Muscle of leg (tissue), 3 donors: ENCODE measurements at regions not wholly inside any gene's neighbourhood (a gene's known extent, or its start where the extent isn't known, plus 50 kb on each side); places are given as distances from the start of the nearest gene placed in this dataset.

Experiments
- DNase-seq: peaks from one replicate; pipeline ENCODE4 v3.0.0; 2013
- H3K27ac ChIP-seq: one replicate; pipeline ENCODE4 v1.5.1; 2013; ENCODE audit warnings: mild to moderate bottlenecking, low read length, control low read depth
- H3K27me3 ChIP-seq: one replicate; pipeline ENCODE4 v1.6.1; 2013; ENCODE audit warnings: low read length; ENCODE audit not compliant: control insufficient read depth, insufficient read depth
- H3K36me3 ChIP-seq: one replicate; pipeline ENCODE4 v1.6.1; 2013; ENCODE audit warnings: low read length; ENCODE audit not compliant: control insufficient read depth, insufficient read depth
- H3K4me1 ChIP-seq: one replicate; pipeline ENCODE4 v1.6.1; 2013; ENCODE audit warnings: low read length; ENCODE audit not compliant: control insufficient read depth, insufficient read depth
- H3K4me3 ChIP-seq: one replicate; pipeline ENCODE4 v1.5.1; 2013; ENCODE audit warnings: low read length, control low read depth
- H3K9me3 ChIP-seq: replicated peaks from 2 replicates; pipeline ENCODE4 v1.6.1; 2013; ENCODE audit warnings: low read depth, low read length; ENCODE audit not compliant: control insufficient read depth
- WGBS: methylation state at CpG from one replicate; pipeline ENCODE4 v1.1.5; 2013; ENCODE audit warnings: missing lambda C conversion rate; ENCODE audit not compliant: insufficient coverage; 5-methylcytosine and 5-hydroxymethylcytosine counted together

DNA sequence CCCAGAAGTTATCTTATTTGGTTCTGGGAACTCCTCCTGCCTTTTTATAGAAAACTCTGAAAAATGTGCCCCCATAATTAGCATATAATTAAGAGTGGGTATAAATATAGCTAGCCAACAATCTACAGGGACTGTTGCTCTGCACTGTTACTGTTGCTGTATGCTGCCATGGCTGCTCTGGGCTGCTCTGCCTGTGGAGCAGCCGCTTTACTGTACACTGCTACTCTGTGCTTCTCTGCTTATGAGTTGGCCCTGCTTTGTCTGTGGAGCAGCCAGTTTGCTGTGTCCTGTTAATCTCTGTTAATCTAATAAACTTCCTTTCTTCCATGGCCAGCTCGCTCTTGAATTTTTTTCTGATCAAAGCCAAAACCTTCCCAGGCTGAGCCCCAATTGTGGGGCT is 2244.0 kb upstream of the ACO1 start:
- WGBS = 100% methylated on average over 1 of the region's 2 CpGs
- Histone ChIP-seq H3K36me3 (no peaks in the 10 kb centered on the region), H3K27me3 (no peaks in the 10 kb centered on the region), H3K4me3 (no peak overlapping the region), H3K27ac (no peak overlapping the region), H3K9me3 (no peaks in the 10 kb centered on the region), H3K4me1 (no peaks in the 10 kb centered on the region)
- DNase-seq = no peak

DNA sequence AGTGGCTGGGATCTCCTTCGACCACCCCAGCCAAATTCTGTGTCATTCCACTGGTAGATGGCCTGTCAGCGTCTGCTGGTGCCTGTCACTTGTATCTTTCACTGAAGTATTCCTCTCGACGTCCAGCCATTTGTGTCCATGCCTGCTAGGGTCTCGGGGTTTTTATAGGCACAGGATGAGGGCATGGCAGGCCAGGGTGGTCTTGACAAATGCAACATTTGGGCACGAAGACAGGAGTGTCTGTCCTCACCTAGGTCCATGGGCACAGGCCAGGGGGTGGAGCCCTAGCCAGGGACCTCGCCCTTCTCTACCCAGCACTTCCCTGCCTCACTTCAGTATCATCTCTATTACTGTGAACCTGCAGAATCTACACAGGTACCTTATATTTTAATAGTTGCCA is 2223.9 kb upstream of the ACO1 start:
- 80% methylated on average over 6 of the region's 7 CpGs for WGBS
- no peaks in the 10 kb centered on the region for H3K9me3 ChIP-seq
- no peaks in the 10 kb centered on the region for H3K4me1 ChIP-seq
- H3K27me3 ChIP-seq = no peaks in the 10 kb centered on the region
- H3K27ac ChIP-seq = no peak overlapping the region
- no peaks in the 10 kb centered on the region for H3K36me3 ChIP-seq
- no peak overlapping the region for H3K4me3 ChIP-seq
- no peak for DNase-seq

DNA sequence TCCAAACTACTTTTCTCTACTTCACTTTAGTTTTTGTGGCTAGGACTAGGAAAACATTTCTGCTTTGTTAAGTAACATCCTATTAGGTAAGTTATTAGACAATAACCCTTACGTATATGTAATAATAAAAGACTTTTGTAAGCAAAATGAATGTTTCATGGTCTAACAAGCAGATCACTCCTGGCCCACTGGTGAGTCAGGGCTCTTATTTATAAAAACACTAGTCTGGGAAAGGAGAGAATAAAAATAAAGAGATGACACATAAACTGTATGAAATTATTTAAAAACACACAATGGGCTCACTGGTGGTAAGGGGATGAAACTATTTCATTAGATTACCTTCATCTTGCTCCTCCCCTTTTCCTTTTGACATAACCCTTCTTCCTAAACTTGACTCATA is 2212.2 kb upstream of the ACO1 start:
- DNase-seq = no peak
- no peaks in the 10 kb centered on the region for H3K36me3 ChIP-seq
- H3K27me3 ChIP-seq = no peaks in the 10 kb centered on the region
- H3K27ac ChIP-seq = no peak overlapping the region
- H3K4me1 ChIP-seq = no peaks in the 10 kb centered on the region
- no peak overlapping the region for H3K4me3 ChIP-seq
- no CpG with 5 or more reads among the region's 1 CpG for WGBS
- H3K9me3 ChIP-seq = peaks cover 4% of the 10 kb centered on the region

DNA sequence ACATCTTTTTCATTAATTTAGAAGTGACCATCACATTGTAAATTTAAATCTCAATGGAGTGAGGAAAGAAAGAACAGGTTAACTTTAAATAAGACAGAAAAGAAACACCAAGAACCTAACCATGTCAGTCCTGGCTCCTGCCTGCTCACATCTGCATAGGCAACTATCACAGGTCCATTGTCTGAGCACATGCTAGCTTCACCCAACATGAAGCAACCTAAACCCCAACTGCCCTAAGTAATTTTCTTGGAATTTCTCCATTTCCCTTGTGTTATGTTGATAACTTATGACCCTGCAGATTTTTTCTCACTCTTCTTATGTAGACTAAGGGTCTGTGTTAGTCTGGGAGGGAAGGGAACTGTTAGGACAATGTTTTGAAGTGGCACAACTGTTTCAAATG is 2205.8 kb upstream of the ACO1 start:
- Histone ChIP-seq H3K36me3 (no peaks in the 10 kb centered on the region), H3K4me3 (no peak overlapping the region), H3K27me3 (no peaks in the 10 kb centered on the region), H3K9me3 (no peaks in the 10 kb centered on the region), H3K27ac (no peak overlapping the region), H3K4me1 (no peaks in the 10 kb centered on the region)
- DNase-seq = no peak

DNA sequence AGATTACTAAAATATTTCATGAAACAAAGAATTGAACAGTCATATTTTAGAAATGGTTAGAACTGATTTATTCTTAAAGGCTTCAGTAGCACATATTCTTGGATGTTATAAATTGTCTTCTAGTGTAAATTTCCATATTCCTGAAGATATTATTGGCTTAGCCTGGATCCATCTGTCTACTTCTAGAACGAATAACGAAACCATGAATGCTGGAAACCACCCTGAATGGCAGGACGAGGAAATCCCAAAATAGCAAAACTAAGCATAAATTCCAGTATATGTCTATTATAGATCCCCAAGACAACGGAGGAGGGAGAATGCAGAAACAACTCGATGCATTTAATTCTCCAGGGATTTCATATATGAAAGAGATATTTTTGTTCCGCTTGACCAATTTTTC is 2191.0 kb upstream of the ACO1 start:
- DNase-seq = no peak

DNA sequence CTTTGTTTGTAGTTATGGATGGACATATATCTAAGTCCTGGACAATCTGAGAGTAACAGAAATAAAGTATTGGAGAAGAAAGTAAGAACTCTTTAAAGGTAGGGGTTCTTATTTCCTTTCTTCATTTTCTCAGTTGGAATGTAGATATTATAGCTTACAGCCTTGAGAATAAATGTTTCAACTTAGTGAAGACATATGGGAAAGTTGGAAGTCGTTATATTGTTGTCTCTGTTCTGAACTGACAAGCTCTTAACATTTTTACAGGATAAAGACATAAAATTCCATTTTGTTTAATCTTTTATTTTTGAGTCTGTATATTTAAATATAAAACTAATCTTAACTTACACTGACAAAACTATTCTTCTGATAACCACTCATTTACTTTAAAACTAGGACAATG is 2187.5 kb upstream of the ACO1 start:
- no CpG with 5 or more reads among the region's 1 CpG for WGBS
- no peak overlapping the region for H3K27ac ChIP-seq
- H3K4me1 ChIP-seq = no peaks in the 10 kb centered on the region
- DNase-seq = no peak
- peaks cover 6% of the 10 kb centered on the region for H3K9me3 ChIP-seq
- H3K36me3 ChIP-seq = no peaks in the 10 kb centered on the region
- no peaks in the 10 kb centered on the region for H3K27me3 ChIP-seq
- no peak overlapping the region for H3K4me3 ChIP-seq

More for the DNA sequence above, 2191.0 kb upstream of the ACO1 start:
- H3K9me3 ChIP-seq = peaks cover 9% of the 10 kb centered on the region
- WGBS = no CpG with 5 or more reads among the region's 6 CpGs
- H3K36me3 ChIP-seq = no peaks in the 10 kb centered on the region
- no peaks in the 10 kb centered on the region for H3K4me1 ChIP-seq
- H3K4me3 ChIP-seq = no peak overlapping the region
- H3K27ac ChIP-seq = no peak overlapping the region
- no peaks in the 10 kb centered on the region for H3K27me3 ChIP-seq

DNA sequence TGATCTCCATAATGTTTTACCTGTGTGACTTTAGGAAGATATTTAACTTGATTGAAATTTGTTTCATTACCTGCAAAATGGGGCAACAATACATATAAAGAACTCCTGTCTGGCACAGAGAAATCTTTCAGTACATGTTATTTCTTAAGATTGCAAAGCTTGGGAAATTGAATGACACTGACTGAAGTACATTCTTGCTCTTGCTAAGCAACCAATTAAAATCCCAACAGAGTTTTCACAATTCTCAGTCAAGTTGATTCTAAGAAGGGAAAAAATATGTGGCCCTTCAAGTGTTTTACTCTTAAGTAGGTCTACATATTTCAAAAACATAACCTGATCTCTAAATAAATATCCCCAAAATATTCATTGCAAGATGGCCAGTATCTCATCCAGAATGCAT is 2187.0 kb upstream of the ACO1 start:
- Histone ChIP-seq H3K36me3 (no peaks in the 10 kb centered on the region), H3K9me3 (peaks cover 6% of the 10 kb centered on the region), H3K4me1 (no peaks in the 10 kb centered on the region), H3K4me3 (no peak overlapping the region), H3K27me3 (no peaks in the 10 kb centered on the region), H3K27ac (no peak overlapping the region)
- DNase-seq = no peak

DNA sequence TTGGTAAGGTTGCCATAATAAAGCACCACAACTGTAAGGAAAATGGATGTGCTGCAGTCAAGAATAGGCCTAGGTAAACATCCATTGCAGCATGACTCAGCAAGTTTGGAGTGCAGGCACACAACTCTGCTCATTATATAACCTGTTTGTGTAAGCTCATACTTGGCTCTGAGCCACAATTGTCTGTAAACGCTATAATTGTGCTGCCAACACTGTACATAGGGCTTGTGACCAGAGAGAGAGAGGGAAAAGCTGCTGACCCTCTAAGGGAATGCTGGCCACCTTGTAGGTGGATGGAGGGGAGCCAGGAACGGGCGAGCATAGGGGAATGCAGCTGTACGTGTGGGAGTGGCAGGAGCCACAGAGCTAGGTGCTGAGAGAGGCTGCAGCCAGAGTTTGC is 2186.5 kb upstream of the ACO1 start:
- DNase-seq = no peak
- H3K9me3 ChIP-seq = peaks cover 6% of the 10 kb centered on the region
- WGBS = 93% methylated on average over 3 of the region's 4 CpGs

DNA sequence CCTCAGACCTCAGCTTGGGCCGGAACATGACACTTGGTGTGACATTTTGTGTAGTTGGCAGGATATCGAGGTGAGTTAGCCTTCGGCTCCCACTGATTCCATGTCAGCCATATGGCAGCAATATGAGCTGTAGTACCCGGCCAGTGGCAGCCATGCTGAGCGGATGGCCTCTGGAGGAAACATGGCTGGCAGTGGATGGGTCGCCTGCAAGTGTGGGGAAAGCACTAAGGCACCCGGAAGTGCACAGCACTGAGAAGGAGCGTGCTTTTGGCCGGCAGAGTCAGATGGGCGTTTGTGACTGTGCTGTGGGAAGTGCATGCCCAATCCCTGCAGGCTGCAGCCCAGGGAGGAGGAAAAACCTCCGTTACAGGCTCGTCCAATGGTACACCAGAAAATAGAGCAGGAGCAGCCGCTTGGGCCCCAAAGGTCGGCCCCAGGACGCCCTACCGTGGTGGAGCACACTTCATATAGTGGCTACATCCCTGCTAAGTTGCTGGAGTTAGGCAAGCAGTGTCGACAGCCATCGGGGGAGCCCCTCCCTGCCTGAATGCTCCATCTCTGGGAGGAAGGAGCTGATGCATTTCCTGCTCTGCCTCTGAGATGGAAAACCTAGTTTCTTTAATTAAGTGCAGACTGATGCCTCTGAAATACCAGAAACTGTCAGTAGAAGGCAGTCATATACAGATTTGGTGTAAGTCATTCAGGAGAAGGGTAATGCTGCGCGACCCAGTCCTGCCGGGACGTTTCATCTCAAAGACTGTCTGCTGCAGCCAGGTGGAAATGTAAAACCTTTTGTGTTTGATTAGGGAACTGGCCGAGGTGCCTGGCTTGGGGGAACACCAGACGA is 2185.8 kb upstream of the ACO1 start:
- H3K36me3 ChIP-seq = no peaks in the 10 kb centered on the region
- H3K27ac ChIP-seq = no peak overlapping the region
- 85% methylated on average over 19 of the region's 24 CpGs for WGBS
- no peak for DNase-seq
- H3K4me1 ChIP-seq = no peaks in the 10 kb centered on the region
- H3K27me3 ChIP-seq = no peaks in the 10 kb centered on the region
- H3K4me3 ChIP-seq = no peak overlapping the region
- H3K9me3 ChIP-seq = peaks cover 6% of the 10 kb centered on the region

More for the DNA sequence above, 2186.5 kb upstream of the ACO1 start:
- H3K36me3 ChIP-seq = no peaks in the 10 kb centered on the region
- H3K27ac ChIP-seq = no peak overlapping the region
- no peaks in the 10 kb centered on the region for H3K4me1 ChIP-seq
- H3K27me3 ChIP-seq = no peaks in the 10 kb centered on the region
- no peak overlapping the region for H3K4me3 ChIP-seq

DNA sequence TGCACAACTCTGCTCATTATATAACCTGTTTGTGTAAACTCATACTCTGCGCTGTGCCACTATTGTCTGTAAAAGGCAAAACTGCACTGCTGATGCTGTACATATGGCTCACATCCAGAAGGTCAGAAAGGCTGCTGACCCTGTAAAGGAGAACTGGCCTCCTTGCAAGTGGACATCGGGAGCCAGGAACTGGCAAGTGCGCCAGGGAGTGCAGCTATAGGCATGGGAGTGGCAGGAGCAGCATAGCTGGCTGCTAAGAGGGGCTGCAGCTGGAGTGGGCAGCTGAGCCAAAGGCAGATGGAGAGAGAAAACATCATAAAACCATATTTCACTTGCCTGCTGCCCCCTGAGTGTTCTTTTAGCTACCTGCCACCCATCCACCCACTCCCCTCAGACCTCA is 2183.4 kb upstream of the ACO1 start:
- H3K27ac ChIP-seq = no peak overlapping the region
- 50% methylated on average over 2 of the region's 3 CpGs for WGBS
- no peaks in the 10 kb centered on the region for H3K36me3 ChIP-seq
- H3K9me3 ChIP-seq = peaks cover 6% of the 10 kb centered on the region
- H3K4me3 ChIP-seq = no peak overlapping the region
- H3K4me1 ChIP-seq = no peaks in the 10 kb centered on the region
- no peaks in the 10 kb centered on the region for H3K27me3 ChIP-seq
- DNase-seq = no peak

DNA sequence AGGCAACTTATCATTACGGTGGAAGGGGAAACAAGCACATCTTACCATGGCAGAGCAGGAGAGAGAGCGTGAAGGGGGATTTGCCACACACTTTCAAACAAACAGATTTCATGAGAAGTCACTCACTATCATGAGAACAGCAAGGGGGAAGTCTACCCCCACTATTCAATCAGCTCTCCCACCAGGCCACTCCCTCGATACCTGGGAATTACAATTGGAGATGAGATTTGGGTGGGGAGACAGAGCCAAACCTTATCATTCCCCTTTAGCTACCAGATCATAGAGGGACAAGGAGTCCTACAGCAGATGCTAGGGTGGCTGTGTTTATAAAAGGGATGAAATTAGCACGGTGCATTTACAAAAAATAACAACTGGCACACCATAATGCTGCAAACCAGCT is 2149.4 kb upstream of the ACO1 start:
- Histone ChIP-seq H3K27ac (no peak overlapping the region), H3K4me1 (no peaks in the 10 kb centered on the region), H3K9me3 (no peaks in the 10 kb centered on the region), H3K4me3 (no peak overlapping the region), H3K36me3 (no peaks in the 10 kb centered on the region), H3K27me3 (no peaks in the 10 kb centered on the region)
- no peak for DNase-seq
- WGBS = no CpG with 5 or more reads among the region's 4 CpGs
